GM23338 (cell line): ENCODE measurements at regions not wholly inside any gene's neighbourhood (a gene's known extent, or its start where the extent isn't known, plus 50 kb on each side); places are given as distances from the start of the nearest gene placed in this dataset.

Experiments
- CTCF ChIP-seq, 2 experiments: fragments of 200-600 bp in 1 of 2; sonication (generic) in 1 of 2; conservative IDR thresholded peaks; 2 replicates each; pipeline versions ENCODE4 v1.5.1 to v1.6.1; 2016 to 2017; ENCODE audit warnings: antibody characterized with exemption in 2 of 2, low read depth in 2 of 2, mild to moderate bottlenecking in 2 of 2, moderate library complexity in 1 of 2
- EZH2 ChIP-seq: fragments of 200-600 bp; sonication (generic); IDR thresholded peaks from one replicate; pipeline ENCODE4 v1.8.0; 2017; ENCODE audit warnings: antibody characterized with exemption, mild to moderate bottlenecking, low read depth; ENCODE audit not compliant: unreplicated experiment
- EZH2phosphoT487 ChIP-seq: fragments of 200-600 bp; sonication (generic); IDR thresholded peaks from one replicate; pipeline ENCODE4 v1.8.1; 2018; ENCODE audit warnings: antibody characterized with exemption; ENCODE audit not compliant: unreplicated experiment
- REST ChIP-seq: IDR thresholded peaks from one replicate; pipeline ENCODE4 v1.6.1; 2018; ENCODE audit warnings: antibody characterized with exemption; ENCODE audit not compliant: unreplicated experiment

DNA sequence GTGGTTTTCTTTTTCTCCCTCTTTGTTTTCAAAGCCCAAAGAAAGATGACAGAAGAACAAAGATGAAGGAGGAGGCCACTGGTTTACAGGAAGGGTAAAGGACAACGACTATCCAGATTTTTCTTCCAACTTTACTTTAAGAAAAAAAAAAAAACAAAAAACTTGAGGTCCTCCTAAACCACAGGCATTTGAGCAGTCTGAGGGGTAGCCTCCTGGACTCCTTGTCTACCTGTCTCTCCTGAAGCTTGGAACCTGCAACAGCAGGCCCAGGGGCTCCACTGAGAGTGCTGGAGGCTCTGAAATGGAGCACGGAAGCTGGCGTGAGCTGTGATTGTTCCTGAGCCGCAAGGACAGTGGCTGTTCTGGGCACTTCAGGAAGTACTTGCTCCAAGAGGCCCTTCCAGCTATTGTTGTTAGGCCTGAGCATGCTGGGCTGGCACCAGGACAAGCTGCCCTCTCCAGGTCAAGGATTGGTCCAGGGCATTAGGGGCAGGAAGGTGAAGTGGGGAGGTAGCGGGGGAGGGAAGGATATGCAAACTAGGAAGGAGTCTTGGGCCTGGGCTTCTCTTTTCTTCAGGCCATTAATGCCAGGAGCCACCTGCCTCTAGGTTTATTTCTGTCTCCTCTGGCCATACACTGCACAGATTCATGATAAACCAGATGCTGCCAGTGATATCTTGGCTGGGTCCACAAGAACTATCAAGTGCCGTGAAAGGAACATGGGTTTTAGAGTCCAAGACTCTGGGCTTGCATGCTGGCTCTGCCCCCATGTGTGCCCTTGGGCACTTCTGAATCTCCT, 147.3 kb downstream of the CCDC34 start:
- TF ChIP-seq CTCF (conservative IDR thresholded peaks at IDR 0.05; ENCODE audit: low read depth in 2 of 2) = no peak
- TF ChIP-seq REST = no peak
- no peak for TF ChIP-seq EZH2phosphoT487
- no peak for TF ChIP-seq EZH2
